Limb (tissue), 2 donors: ENCODE measurements at regions not wholly inside any gene's neighbourhood (a gene's known extent, or its start where the extent isn't known, plus 50 kb on each side); places are given as distances from the start of the nearest gene placed in this dataset.
"Not testable (repeated sequence)": the region's sequence is repeated elsewhere in the genome, so short reads cannot be mapped to it uniquely, and the experiment has no call there.

ENCODE experiments used
- DNase-seq, 2 donors: peaks; one replicate each; pipeline ENCODE4 v3.0.0-alpha.2; 2016; ENCODE audit errors: extremely low spot score in 2 of 2

DNA sequence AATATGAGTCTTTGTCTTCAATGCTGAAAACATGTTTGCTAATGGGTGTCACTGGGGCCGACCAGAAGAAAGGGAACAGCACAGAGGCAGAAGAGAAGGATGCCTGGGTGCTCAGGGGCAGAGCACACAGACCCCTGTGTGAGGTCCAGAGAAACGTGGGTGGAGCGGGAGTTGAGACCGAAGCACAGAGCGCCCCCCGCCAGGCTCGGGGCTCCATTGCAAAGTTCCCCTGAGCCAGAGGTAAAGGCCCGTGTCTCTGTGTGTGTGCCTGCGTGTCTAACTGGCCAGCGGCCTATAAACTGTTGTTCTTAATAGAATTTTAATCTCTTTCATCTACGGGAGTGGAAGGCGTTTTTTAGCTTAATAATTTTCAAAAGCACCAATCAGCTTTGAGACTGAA lies 343.1 kb downstream of the TEX29 start:
- DNase-seq: no peak

DNA sequence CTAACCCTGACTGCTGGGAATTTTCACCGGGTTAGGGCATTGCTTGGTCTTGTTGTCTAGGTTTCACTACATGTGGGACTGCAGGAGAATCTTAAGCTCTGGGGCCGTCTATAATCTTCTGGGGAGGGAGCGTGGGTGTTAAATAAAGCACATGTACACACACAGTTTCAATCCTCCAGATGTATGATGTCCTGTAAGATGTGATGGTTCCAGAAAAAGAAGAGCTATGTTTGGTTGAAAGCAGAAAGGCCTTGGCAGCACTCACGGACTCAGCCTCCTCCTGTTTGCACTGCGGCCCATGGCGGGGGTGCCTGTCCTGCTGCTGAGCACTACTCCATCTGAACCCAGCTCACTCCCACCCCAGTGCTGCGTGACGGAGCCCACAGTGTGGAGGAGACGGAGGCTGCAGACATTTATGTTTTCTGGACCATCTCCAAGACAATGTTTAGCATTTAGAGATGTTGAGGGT lies 343.5 kb downstream of the TEX29 start:
- no peak for DNase-seq

DNA sequence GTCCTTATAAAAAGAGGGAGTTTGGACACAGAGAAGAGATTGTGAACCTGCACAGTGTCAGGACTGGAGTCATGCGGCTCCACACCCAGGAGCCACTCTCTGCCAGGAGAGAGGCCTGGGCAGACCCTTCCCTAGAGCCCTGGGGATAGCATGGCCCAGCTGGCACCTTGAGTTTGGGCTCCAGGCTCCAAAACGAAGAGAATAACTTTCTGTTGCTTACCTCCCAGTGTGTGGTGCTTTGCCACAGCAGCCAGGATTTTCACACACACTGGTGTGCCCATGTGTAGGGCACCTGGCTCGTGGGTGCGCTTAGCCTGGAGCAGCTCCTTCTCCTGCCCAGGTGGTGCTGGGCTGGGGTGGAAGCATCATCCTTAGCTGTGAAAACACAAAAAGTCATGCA lies 344.3 kb downstream of the TEX29 start:
- DNase-seq: no peak

DNA sequence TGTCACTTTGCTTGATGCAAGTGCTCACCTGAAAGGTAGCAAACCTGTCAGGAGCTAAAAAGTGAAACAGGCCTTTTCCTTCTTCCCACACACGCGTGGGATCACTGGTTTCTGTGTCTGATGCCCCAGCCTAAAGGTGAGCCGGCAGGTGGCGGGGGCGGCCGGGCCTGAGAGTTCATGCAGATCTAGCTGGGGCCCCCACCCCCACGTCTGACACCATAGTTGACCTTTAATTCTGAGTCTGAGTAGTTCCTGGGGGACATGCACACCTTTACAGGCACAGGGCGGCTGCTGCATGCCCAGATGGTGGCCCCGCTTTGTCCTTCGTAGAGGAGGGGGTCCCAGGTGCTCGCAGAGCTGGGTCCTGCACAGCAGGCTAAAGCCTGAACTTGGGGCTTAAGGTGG lies 345.3 kb downstream of the TEX29 start:
- DNase-seq: no peak

DNA sequence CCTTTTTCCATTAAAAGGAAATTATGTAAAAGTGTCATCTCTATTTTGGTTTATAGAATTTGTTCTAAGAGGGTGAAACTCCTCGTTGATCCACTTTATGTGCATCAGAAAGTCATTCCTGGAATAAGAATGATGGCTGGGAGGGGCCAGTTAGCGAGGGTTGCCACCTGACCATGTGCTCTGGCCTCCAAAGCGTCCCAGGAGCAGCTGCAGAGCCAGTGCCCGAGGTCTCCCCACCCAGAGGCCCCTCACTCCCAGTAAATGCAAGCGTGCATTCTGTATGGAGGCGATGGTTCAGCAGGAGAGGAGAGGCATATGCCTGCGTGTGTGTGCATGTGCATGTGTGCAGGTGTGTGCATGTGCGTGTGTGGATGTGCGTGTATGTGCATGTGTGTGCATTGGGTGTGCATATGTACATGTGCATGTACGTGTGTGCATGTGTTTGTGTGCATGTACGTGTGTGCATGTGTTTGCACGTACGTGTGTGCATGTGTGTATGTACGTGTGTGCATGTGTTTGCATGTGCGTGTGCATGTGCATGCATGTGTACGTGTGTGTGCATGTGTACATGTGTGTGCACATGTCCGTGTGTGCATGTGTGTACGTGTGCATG lies 345.8 kb downstream of the TEX29 start:
- no peak for DNase-seq

DNA sequence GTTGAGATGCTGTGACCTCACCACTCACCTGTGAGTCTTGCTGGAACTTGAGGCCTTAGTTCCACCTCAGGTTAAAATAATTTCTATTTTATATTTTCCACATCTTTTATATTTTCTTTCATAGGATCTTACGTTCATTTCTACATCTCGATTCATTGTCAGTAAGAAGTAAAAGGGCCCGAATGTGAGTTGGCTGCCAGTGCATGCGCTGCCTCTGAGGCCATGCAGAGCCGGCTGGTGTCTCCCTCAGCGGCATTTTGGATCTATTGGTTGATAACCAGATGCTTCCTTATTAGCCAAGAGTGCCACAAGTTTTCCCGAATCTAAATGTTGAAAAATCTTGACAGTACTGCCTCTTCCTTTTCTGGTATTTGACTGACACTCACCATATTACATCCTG lies 347.3 kb downstream of the TEX29 start:
- DNase-seq: no peak

DNA sequence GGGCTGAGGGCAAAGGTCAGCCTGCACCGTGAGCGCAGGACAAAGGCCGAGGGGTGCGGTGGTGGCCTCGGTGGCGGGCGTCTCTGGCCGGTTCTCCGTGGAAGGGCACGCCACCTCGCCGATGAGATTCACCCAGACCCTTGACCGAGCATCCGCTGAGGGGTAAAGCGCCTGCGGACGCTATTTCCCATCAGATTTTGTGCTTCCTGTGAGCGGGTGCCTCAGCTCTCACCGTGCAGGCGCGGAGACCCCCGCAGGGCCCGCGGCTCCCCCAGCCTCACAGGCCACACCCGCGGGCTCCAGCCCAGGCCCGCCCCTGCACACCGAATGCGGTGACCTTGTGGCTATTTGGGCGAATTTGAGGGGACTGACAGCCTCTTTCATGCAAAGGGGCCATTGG lies 348.0 kb downstream of the TEX29 start:
- no peak for DNase-seq

DNA sequence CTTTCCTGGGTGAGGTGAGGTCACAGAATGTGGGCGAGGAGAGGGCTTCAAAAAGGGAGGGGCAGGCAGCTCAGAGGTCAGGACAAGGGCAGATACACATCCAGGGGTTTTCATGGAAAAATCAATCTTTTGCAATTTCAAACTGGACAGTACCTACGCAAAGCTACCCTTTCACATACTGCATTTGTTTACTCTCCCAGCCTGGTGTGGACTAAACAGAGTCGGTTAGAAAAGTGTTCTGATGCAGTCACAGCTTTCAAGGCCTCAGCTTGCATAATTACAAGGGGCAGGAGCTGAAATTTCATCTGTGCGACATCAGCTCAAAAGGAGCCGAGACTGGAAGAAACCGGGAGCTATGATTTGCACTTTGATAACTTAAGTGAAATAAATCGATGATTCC lies 351.8 kb downstream of the TEX29 start:
- not testable (repeated sequence) for DNase-seq

DNA sequence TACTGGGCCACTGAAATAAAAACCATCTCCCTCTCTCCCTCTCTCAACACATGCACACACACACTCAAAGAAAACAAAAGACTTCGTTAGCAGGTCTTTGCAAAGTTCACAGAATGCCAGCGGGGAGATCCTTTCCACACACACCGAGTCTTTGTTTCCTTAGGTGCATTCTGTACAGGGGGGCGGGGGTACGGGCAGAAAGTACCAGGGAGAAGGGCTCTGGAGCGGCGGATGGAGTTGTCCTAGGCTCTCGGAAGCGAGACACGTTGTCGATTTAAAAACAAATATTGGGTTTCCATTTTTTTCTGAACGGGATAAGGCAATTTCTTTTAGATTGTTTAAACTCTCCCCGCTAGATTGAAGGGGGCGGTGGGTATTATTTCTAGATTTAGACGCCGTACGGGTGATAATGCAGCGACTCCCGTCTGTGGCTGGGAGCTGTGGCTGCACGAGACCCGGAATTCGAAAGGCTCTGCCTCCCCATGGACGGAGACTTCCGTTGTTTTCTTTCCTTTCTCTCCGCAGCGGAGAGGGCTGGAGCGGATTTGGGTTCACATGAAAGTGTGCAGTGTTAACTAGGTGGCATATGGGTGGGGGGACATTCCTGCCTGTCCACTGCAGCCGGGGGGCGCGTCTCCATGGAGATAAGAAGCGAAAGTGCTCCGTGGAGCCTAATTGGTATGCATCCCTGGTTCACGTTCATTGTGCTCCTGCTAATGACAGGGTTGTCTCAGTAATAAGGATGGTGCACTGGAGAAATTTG lies 357.9 kb downstream of the TEX29 start:
- not testable (repeated sequence) for DNase-seq

DNA sequence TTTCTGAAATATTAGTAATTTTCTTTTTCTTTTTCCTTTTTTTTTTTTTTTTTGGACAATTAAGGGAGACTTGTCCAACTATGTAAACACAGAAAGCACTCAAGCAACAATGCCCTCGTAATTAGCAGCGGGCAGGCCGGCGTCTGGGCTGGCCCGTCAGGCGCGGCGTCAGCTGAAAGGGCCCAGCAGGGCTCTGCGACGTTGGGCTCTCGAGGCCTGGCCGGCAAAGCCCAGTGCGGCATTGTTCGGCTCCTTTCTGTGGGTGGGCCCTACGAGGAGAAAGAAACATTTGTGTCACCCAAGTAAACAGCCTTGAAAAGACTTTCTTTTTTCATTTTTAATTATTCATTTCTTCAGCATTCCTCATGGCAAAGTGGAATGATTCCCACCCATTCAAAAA lies 359.2 kb downstream of the TEX29 start:
- not testable (repeated sequence) for DNase-seq

DNA sequence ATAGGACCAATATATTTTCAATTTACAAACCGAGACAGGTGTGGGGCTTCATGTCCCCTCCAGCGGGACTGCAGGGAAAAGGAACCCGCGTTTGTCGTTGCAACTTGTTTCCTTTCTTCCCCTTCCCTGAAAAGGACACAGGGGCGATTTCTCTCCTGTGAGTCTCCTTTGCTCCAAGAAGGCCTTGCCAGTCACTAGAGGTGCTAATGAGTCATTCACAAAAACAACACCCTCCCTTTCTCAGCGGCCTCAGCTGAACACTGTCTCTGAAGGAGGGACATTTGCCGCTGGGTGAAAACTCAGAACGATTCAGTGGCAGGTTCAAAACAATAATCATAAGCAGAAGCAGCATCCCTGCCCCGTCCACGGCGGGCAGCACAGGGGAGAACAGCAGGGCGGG lies 359.7 kb downstream of the TEX29 start:
- DNase-seq: not testable (repeated sequence)

DNA sequence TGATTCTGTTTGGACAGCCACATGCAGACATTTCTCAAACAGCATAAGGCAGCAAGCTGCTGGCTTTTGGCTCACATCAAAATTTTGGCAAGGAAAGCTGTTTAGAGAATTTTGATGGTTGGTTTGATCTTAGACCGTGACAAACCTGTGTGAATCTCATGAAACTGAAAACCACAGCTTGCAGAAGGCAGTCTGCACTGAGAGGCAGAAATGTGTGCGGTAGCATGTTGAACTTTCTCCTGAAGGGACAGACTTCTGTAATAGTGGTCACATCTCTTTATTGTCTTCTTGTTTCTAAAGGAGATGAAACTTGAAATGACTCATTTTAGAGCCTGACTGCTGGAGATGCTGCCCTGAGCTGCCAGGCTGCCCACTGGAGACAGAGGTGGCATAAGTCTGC lies 371.6 kb downstream of the TEX29 start:
- not testable (repeated sequence) for DNase-seq

DNA sequence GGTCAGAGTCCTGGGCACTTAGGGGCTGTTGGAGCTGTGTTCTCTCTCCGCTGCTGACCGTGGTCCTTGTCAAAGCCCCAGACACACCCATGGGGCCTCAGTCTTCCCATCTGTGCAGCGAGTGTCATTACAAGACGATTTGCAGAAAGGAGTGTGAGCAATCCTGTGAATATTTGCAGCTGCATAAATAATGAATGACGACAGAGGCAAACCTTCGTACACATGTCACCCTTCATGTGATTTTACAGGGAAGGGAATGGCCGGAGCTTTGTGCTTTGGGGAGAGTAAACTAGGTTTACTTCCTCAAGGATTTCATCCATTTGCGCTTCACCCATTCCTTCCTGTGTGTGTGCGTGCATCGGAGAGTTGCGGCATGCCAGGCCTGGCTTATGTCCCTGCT lies 370.8 kb upstream of the SOX1 start:
- DNase-seq: not testable (repeated sequence)

DNA sequence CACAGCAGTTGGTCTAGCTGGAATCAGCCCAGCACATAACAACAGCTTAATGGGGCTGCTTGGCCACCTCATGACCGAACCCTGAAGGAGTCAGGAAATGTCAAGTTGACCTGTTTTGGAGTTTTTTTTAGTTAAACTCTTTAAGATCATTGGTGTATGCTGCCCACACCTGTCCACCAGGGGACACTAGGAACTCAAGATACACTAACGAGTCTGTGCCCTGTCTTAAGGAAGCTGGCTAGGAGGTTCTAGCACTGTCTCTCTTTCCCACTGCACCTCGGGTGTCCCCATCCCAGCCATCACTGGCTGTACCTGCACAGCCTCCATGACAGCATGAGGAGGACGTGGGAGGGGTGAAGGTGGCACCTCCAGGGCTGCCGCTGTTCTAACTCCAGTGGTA lies 364.9 kb upstream of the SOX1 start:
- DNase-seq: not testable (repeated sequence)
